Activated CD4-positive, alpha-beta T cell treated with anti-CD3 and anti-CD28 coated beads, Interleukin-2, amount 50 U/mL, for 48 hours (primary cell): ENCODE measurements at regions not wholly inside any gene's neighbourhood (a gene's known extent, or its start where the extent isn't known, plus 50 kb on each side); places are given as distances from the start of the nearest gene placed in this dataset.
"Not testable (repeated sequence)": the region's sequence is repeated elsewhere in the genome, so short reads cannot be mapped to it uniquely, and the experiment has no call there.

ENCODE experiments used
- DNase-seq, 2 experiments: peaks; one replicate each; pipeline ENCODE4 v3.0.0-alpha.2; 2020

DNA sequence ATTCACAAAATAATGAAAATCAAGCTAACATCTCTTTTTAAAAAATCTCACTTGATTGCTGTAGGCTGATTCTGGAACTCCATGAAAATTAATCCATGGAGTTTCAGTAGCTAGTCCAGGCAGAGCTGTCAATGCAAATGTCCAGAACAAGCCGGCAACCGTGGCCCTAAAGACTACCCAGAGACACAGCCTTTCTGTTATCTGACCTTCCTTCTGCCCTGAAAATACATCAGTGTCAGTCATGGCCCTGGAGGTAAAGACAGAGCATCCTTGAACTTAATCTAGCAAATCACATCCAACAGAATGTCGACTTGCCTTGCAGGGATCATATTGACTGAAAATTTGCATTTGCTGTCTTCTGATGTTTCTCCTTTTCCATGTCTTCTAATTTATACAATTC, 887.4 kb upstream of the B3GALT2 start:
- DNase-seq, result no peak

- no peak for DNase-seq
Measured at GRCh38 chr1:194071205-194071604, 884.8 kb upstream of the B3GALT2 start.

GRCh38 chr1:194069831-194070218, 883.4 kb upstream of the B3GALT2 start:
- no peak for DNase-seq

DNA sequence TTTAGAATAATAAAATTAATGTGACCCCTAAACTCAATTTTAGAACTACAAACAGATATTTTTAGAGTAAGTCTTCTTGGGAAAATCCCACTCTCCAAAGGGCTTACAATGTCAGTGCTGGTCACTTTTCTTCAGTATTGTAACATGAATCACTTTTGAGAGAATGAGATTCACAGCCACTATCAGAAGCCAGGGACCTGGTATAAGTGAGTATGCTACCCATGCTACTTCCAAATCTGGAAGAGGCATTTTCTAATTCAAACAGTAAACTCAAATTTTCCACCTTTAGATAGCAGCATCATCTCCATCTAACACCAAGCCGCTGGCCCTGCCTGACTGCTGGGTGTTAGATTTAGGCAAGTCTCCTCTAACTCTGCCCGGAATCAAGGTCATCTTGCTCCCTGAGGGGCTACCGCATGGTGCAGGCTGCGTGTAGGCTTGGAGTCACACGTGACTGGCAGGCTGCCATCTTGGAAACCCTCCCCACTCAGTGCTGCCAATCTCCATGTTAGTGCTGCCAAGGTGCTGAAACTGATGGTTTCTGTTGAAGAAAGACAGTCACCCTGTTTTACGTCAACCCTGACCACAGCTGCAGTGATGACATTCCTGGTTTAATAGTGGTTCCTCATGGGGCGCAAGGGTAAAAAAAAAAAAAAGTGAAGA, 882.9 kb upstream of the B3GALT2 start:
- DNase-seq, result no peak

DNA sequence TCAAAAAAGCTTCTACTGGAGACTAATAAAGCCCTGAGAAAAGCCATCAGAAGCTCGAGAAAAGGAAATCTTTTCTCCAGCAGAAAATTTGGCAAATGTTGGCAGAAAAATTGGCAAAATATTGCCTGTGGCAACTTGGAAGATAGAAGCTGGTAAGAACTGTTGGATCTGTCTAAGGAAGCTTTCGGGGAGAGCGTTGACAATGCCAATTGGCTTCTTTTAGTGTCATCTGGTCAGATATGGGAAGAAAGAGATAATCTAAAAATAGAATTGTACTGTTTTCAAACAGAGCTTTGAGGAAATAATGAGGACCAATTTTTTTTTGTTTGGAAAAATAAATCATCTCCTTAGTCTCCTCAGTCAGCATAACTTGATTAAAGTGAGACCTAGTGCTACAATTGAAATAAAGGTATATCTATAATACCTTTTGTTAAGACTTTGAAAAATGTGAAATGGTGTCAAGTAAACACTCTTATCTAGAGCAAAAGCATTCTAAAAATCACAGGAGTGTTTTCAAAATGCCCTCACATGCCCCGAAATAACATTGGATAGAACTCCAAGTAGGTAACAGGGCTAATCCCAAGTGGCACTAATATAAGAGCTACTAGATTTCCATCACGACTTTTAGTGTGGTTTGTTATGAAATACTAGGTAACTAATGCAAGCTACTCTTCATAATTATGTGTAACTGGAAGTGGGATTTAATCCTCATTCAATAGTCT, 882.2 kb upstream of the B3GALT2 start:
- DNase-seq, result no peak

DNA sequence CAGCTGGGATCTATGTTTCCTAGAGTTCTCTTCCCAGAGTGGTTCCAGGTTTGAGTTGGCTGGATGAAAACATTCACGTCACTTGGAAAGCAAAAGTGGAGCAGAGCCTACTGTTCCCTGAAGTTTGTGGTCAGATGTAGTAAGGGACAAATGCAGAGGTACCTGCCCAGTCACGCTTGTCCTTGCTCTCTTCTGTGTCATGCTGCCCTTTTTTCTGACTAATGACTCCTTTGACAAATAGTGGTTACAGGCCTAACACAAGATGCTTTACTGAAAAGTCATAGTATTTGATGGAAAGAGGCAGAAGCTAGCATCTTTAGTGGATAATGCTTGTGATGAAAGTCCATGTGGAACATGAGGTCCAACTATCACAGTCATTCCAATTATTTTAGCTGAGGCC, 881.4 kb upstream of the B3GALT2 start:
- DNase-seq, result no peak

DNA sequence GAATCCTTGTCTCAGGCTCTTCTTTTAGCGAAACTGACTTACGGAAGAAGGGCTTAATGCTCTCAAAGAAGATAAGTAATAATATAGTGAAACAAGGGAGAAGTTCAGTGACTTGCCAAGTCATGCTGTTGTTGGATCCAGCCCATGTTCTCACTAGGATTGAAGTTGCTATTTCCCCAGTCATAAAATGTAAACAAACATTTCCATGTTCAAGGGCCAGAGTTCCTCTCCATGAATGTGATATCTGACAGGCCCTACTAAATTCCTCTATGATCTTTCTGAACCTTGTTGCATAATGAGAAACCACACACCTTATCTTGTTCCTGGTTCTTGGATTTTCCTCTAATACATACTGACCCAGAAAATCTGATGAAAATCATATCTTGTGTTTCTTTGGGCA, 876.5 kb upstream of the B3GALT2 start:
- DNase-seq, result no peak

GRCh38 chr1:194062526-194062925, 876.1 kb upstream of the B3GALT2 start:
- DNase-seq, result no peak

GRCh38 chr1:194060481-194060880, 874.1 kb upstream of the B3GALT2 start:
- DNase-seq, result no peak

GRCh38 chr1:194058268-194058667, 871.9 kb upstream of the B3GALT2 start:
- DNase-seq, result not testable (repeated sequence)

DNA sequence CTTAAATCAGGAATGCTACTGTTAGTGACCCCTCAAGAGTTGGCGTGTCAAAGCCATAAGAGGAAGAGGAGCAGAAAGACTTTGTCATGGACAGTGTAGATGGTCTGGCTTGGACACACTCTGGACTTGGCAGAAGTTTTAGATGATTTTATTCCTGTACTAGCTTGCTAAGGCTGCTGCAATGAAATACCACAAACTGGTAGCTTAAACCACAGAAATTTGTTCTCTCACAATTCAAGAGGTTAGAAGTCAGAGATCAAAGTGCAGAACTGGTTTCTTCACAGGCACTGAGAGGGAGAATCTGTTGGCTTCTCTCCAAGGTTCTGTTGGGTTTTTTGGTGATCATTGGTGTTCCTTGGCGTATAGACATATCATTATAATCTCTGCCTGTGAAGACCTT, 869.8 kb upstream of the B3GALT2 start:
- DNase-seq, result no peak

- DNase-seq, result no peak
Measured at GRCh38 chr1:194055536-194055935, 869.1 kb upstream of the B3GALT2 start.

DNA sequence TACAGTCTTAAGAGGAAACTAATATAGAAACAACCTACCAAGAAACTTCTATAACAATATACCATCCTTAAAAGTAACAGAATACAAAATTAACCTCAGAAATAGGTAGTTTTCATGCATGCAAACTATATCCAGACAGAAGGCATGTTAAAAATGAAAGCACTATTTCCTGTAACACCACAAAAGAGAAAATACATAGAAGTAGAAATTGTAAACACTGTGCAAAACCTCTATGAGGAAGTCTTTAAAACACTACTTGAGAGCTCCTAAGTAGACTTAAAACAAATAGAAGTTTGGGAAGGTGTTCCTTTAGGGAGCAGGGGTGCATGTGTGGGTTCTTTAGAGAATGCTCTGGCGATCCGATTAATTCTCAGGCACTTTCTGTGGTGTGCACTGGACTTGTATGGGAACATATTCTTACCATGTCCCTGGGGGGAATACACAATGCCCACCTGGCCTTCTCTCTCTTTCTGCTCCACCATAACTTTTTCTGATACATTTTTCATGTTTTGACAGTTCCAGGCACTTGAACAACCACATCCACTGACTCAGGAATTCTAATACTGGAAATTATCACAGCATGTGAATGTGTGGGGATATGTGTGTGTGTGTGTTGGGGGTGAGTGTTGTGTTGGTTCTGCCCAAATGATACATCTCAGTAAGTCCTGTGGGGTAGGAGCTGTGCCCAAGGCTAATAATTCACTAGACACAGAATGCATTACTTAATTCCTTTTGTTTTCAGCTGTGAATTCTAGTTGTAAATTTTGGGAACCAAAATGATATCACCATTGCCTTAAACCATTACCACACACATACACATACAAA, 866.3 kb upstream of the B3GALT2 start:
- no peak for DNase-seq

DNA sequence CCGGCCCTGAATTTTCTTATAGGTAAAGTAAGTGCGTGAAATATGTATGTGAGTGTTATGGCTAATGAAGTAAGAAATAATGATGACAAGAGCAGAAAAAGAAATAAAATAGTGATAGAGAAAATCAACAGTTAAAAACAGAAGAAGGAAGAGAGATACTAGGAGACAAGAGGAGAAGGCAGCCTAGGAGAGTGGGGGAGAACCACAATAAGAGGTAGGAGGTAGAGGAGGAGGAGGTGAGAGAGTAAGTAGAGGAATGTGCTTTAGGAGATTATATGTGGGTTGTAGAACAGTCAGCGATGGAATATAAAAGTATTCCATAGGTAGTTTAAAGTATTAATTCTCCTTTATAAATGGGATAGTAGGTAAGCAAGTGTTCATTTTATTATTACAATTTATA, 861.5 kb upstream of the B3GALT2 start:
- DNase-seq, result no peak

- no peak for DNase-seq
Measured at GRCh38 chr1:194047206-194047605, 860.8 kb upstream of the B3GALT2 start.

GRCh38 chr1:194045416-194045815, 859.0 kb upstream of the B3GALT2 start:
- no peak for DNase-seq

GRCh38 chr1:194044892-194045291, 858.5 kb upstream of the B3GALT2 start:
- no peak for DNase-seq

GRCh38 chr1:194043984-194044755, 857.8 kb upstream of the B3GALT2 start:
- no peak for DNase-seq

DNA sequence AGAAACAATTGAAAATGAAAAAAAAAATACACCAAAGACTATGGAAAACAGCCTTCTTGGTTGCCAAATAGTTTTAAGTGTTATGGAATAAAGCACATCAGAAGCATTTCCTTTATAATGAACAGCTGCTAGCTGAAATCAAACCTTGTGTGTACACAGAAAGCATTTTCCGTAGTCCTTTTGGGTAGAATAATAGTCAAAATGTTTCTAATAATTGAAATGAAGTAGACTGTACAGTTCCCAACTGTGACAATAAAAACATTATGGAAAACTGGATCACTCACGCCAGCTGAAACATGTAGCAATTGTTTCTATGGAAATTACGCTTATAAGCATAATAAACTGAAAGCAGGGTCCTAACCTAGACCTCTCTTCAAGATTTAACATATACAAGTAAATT, 856.3 kb upstream of the B3GALT2 start:
- no peak for DNase-seq

GRCh38 chr1:194040496-194040895, 854.1 kb upstream of the B3GALT2 start:
- DNase-seq, result no peak

DNA sequence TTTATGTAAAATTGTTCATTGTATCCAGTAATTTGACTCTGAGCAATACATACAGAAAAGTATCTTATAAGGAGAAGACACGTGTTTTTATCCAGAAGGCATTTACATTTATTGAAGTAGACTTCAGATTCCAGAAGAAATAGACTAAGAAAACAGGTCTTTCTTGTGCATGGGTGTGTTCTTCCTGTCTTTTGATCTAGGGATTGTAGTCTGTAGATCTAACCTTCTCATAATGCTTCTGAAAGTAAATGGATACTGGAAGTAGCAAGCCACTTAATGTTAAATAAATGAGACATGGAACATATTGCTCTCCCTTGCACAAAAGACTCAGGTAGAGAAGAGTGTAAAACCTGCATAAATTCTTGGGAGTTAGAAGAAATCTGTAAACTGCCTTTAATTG, 853.2 kb upstream of the B3GALT2 start:
- DNase-seq, result no peak

GRCh38 chr1:194033646-194034045, 847.2 kb upstream of the B3GALT2 start:
- DNase-seq, result no peak

GRCh38 chr1:194028002-194028401, 841.6 kb upstream of the B3GALT2 start:
- no peak for DNase-seq
